ENCODE measurements at regions not wholly inside any gene's neighbourhood (a gene's known extent, or its start where the extent isn't known, plus 50 kb on each side); places are given as distances from the start of the nearest gene placed in this dataset.

GRCh38 chr17:68197091-68197996 is 50.5 kb upstream of the AMZ2 start:
- TF ChIP-seq, protein P1, sequence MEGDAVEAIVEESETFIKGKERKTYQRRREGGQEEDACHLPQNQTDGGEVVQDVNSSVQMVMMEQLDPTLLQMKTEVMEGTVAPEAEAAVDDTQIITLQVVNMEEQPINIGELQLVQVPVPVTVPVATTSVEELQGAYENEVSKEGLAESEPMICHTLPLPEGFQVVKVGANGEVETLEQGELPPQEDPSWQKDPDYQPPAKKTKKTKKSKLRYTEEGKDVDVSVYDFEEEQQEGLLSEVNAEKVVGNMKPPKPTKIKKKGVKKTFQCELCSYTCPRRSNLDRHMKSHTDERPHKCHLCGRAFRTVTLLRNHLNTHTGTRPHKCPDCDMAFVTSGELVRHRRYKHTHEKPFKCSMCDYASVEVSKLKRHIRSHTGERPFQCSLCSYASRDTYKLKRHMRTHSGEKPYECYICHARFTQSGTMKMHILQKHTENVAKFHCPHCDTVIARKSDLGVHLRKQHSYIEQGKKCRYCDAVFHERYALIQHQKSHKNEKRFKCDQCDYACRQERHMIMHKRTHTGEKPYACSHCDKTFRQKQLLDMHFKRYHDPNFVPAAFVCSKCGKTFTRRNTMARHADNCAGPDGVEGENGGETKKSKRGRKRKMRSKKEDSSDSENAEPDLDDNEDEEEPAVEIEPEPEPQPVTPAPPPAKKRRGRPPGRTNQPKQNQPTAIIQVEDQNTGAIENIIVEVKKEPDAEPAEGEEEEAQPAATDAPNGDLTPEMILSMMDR (conservative IDR thresholded peaks at IDR 0.05; ENCODE audit: low read depth, low read length) = no peak
- TF ChIP-seq RAD21 (IDR thresholded peaks at IDR 0.05; ENCODE audit: low read length) (no peak), CEBPB (IDR thresholded peaks at IDR 0.05; ENCODE audit: low read depth, low read length) (no peak), POLR2A (IDR thresholded peaks at IDR 0.05; ENCODE audit: low read depth, low read length) (no peak)

All from IMR-90 (cell line).